Activated B cell treated with CpG ODN at 0.5 μM for 24 hours (primary cell): ENCODE measurements at regions not wholly inside any gene's neighbourhood (a gene's known extent, or its start where the extent isn't known, plus 50 kb on each side); places are given as distances from the start of the nearest gene placed in this dataset.

Source experiments
- ATAC-seq: fragments of 200-7000 bp; cut with Tn5 transposase; one replicate; pipeline ENCODE4 v1.10.0; 2021; ENCODE audit warnings: low read depth, mild to moderate bottlenecking, moderate library complexity
- CTCF ChIA-PET: fragments of 350-600 bp; sonication (Branson Sonifier 250); formaldehyde crosslinking; loops from one replicate; lab custom pipeline; 2021; ENCODE audit warnings: antibody characterized with exemption; lab: Charles Lee
- POLR2A ChIA-PET: fragments of 350-600 bp; sonication (Branson Sonifier 250); formaldehyde crosslinking; loops from one replicate; lab custom pipeline; 2021; ENCODE audit warnings: antibody characterized with exemption; lab: Charles Lee
- DNase-seq: peaks from one replicate; pipeline ENCODE4 v3.0.0; 2022
- H3K27ac Mint-ChIP-seq: one replicate; pipeline ENCODE4 v1.8.0; 2020; ENCODE audit warnings: mixed read lengths
- H3K27me3 Mint-ChIP-seq: one replicate; pipeline ENCODE4 v1.8.0; 2021; ENCODE audit warnings: mixed read lengths
- H3K36me3 Mint-ChIP-seq: one replicate; pipeline ENCODE4 v1.8.0; 2021; ENCODE audit warnings: low read depth, mixed read lengths
- H3K4me1 Mint-ChIP-seq: one replicate; pipeline ENCODE4 v1.8.0; 2021; ENCODE audit warnings: mixed read lengths
- H3K4me3 Mint-ChIP-seq: one replicate; pipeline ENCODE4 v1.8.0; 2020; ENCODE audit warnings: mild to moderate bottlenecking, mixed read lengths
- H3K9me3 Mint-ChIP-seq: one replicate; pipeline ENCODE4 v1.8.0; 2020; ENCODE audit warnings: mixed read lengths
- intact Hi-C: fragments of 100-400 bp; cut with micrococcal nuclease; formaldehyde crosslinking; loops from one replicate; pipeline ENCODE4 v1.15.1; 2024
- TF ChIP-seq, protein P1 (sequence below): fragments of 200-600 bp; IDR thresholded peaks from one replicate; pipeline ENCODE4 v1.8.0; 2022; ENCODE audit warnings: antibody characterized with exemption, mild to moderate bottlenecking

DNA sequence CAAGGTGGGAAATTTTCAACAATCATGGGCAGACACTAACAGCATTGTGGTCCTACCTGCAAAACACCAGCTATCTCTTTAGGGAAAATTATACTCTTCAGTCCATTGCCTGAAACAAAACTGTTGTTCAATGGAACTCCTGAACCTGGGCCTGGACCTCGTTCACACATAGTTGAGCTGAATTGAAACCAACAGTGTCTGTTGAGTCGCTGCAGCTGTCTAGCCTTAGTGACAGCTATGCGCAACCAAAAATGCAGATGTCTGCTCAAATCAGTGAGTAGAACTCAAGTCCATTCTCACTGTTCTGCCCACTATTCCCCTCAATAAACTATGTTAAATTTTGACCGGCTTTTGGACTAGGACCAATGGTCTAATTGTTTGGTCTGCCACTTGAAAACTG, 286.2 kb downstream of the TFAP2A start:
- CTCF ChIA-PET: no interaction called here
- H3K27me3 Mint-ChIP-seq: no peaks in the 10 kb centered on the region
- intact Hi-C loops: no loop called here

DNA sequence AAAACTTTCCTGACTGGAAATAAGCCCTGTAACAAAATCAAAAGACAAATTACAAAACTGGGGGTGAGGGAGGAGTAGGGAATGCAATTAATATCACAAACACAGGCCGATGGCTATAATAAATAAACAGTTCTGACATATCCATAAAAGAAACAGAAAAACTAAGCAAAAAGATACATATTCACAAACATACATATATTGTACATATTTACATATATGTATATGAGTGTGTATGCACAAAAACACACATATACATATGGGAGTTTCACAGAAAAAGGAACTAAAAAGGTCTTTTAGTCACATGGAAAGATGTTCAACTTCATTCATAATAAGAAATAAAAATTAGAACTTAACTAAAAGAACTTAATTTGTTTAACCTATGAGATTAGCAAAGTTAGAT, 292.7 kb downstream of the TFAP2A start:
- intact Hi-C loops: no loop called here
- Mint-ChIP-seq H3K27ac (no peak overlapping the region), H3K36me3 (no peaks in the 10 kb centered on the region), H3K4me1 (no peaks in the 10 kb centered on the region), H3K4me3 (no peak overlapping the region), H3K27me3 (no peaks in the 10 kb centered on the region), H3K9me3 (no peaks in the 10 kb centered on the region)
- DNase-seq: no peak
- ATAC-seq: no peak
- TF ChIP-seq, protein P1, sequence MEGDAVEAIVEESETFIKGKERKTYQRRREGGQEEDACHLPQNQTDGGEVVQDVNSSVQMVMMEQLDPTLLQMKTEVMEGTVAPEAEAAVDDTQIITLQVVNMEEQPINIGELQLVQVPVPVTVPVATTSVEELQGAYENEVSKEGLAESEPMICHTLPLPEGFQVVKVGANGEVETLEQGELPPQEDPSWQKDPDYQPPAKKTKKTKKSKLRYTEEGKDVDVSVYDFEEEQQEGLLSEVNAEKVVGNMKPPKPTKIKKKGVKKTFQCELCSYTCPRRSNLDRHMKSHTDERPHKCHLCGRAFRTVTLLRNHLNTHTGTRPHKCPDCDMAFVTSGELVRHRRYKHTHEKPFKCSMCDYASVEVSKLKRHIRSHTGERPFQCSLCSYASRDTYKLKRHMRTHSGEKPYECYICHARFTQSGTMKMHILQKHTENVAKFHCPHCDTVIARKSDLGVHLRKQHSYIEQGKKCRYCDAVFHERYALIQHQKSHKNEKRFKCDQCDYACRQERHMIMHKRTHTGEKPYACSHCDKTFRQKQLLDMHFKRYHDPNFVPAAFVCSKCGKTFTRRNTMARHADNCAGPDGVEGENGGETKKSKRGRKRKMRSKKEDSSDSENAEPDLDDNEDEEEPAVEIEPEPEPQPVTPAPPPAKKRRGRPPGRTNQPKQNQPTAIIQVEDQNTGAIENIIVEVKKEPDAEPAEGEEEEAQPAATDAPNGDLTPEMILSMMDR: no peak
- CTCF ChIA-PET: no interaction called here
- POLR2A ChIA-PET: no interaction called here

More for the DNA sequence above, 286.2 kb downstream of the TFAP2A start:
- Mint-ChIP-seq H3K4me1 (no peaks in the 10 kb centered on the region), H3K4me3 (no peak overlapping the region), H3K9me3 (peaks cover 2% of the 10 kb centered on the region), H3K27ac (no peak overlapping the region), H3K36me3 (no peaks in the 10 kb centered on the region)
- ATAC-seq (no peak), DNase-seq (no peak)
- POLR2A ChIA-PET: no interaction called here
- TF ChIP-seq, protein P1: no peak

DNA sequence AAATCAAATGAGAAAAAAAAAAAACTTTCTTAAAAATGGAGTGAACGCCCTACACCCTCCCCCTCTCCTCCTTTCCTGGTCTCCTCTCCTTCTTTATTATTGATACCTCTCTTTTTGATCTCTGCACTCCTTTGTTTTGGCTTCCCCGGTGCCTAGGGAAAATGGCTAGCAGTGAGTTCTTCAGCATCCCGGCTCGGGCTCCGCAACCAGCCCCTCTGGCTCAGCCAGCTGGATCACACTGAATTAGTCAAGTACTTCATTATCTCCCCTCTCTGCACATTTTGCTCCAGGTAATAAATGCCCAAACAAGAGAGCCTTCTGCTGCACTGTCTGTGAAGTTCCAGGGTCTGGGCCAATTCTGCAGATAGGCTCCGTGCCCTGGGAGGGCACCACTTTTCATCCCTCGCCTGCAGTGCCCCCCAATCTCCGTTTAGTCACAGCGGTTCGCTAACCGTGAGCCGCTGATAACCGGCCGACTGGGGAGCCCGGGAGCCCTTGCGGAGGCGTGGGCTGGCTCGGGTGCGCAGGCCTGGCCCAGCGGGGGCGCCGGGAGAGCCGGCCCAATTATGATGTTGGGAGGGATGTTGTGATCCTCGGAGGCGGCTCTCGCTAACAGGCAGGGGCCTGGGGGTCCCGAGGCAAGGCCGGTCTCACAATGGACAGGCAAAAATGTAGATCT, 301.9 kb downstream of the TFAP2A start:
- CTCF ChIA-PET: no interaction called here
- TF ChIP-seq, protein P1: no peak
- Mint-ChIP-seq H3K36me3 (no peaks in the 10 kb centered on the region), H3K27ac (no peak overlapping the region), H3K4me3 (no peak overlapping the region), H3K27me3 (peaks cover 8% of the 10 kb centered on the region), H3K9me3 (no peaks in the 10 kb centered on the region), H3K4me1 (no peaks in the 10 kb centered on the region)
- no peak for ATAC-seq
- no peak for DNase-seq
- POLR2A ChIA-PET: no interaction called here
- intact Hi-C loops: no loop called here

DNA sequence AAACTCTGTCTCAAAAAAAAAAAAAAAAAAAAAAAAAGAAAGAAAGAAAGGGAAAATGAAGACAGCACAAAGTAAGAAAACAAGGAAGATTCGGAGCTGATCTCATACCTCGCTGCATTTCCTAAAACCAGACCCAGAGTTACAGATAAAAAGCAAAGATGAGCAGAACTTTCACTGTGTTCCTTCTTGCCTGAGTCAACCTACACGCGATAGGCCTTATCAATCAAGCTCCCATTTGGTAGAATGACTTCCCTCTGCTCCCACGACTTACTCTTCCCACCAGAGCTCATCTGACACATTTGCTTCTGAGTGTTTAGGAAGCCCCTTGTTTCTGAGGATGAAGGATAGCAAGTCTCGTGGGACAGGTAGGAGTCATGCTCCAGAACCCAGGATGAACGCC, 302.9 kb downstream of the TFAP2A start:
- DNase-seq (no peak), ATAC-seq (no peak)
- no peak overlapping the region for H3K27ac Mint-ChIP-seq
- H3K36me3 Mint-ChIP-seq: no peaks in the 10 kb centered on the region
- no peaks in the 10 kb centered on the region for H3K4me1 Mint-ChIP-seq
- ChIA-PET POLR2A (no interaction called here), CTCF (no interaction called here)
- TF ChIP-seq, protein P1: no peak
- H3K9me3 Mint-ChIP-seq: no peaks in the 10 kb centered on the region
- intact Hi-C loops: no loop called here
- no peak overlapping the region for H3K4me3 Mint-ChIP-seq
- H3K27me3 Mint-ChIP-seq: peaks cover 8% of the 10 kb centered on the region

DNA sequence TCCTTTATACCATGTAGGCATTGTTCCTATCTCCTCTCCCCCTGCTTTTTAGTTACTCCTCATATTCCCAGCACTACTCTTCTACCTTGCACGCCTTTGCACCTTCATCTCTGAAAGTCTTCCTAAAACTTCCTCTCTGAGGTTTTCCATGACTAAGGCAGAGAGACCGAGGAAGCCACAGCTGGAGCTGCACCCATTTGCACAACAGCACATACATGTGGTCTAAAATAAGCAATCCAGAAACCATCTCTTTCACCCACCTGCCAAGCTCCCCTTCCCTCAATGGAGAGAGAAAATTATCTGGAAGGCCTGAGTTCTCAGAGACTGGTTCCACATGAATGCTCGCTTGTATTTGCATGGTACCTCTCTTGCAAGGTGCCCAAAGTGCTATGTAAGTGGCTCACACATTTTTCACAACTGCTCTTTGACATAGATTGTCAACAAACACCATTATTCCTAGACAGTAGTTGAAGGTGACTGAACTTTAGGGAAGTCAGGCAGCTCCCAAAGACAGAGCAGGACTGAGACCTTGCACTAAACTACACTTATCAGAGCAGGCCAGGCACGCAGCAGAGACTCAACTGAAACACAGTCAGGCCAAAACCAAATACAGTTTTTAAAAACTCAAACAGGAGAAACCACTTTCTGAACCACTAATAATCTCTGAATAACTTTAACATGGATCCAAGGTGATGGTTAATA, 313.2 kb downstream of the TFAP2A start:
- DNase-seq (no peak), ATAC-seq (no peak)
- ChIA-PET CTCF (no interaction called here), POLR2A (no interaction called here)
- intact Hi-C loops: no loop called here
- no peak overlapping the region for H3K27ac Mint-ChIP-seq
- TF ChIP-seq, protein P1: no peak
- no peaks in the 10 kb centered on the region for H3K36me3 Mint-ChIP-seq
- no peak overlapping the region for H3K4me3 Mint-ChIP-seq
- no peaks in the 10 kb centered on the region for H3K27me3 Mint-ChIP-seq
- H3K9me3 Mint-ChIP-seq: no peaks in the 10 kb centered on the region
- H3K4me1 Mint-ChIP-seq: no peaks in the 10 kb centered on the region
